ENCODE measurements at regions not wholly inside any gene's neighbourhood (a gene's known extent, or its start where the extent isn't known, plus 50 kb on each side); places are given as distances from the start of the nearest gene placed in this dataset.

- Histone ChIP-seq H3K9me3 (no peaks in the 10 kb centered on the region), H3K36me3 (ENCODE audit: insufficient read depth in 1 of 2, low read depth in 1 of 2) (no peaks in the 10 kb centered on the region), H3K27me3 (ENCODE audit: insufficient read depth in 3 of 3, low read length in 2 of 3) (no peaks in the 10 kb centered on the region), H3K4me3 (no peak overlapping the region), H3K27ac (no peak overlapping the region), H3K4me1 (no peaks in the 10 kb centered on the region)
- TF ChIP-seq CTCF (IDR thresholded peaks at IDR 0.05), result no peak
- 78 to 85% (median 83%) methylated on average over 3 of the region's 3 CpGs for WGBS, 3 donors
- DNase-seq (no peak), ATAC-seq (no peak)
- intact Hi-C loops (cut with DNase I), result no loop called here
Measured at GRCh38 chr18:73456643-73457042, 588.9 kb upstream of the NETO1 start.

- no peak for DNase-seq
- no peaks in the 10 kb centered on the region for H3K36me3 ChIP-seq (ENCODE audit: insufficient read depth in 1 of 2, low read depth in 1 of 2)
- no peaks in the 10 kb centered on the region for H3K27me3 ChIP-seq (ENCODE audit: insufficient read depth in 3 of 3, low read length in 2 of 3)
- no peak for TF ChIP-seq CTCF (IDR thresholded peaks at IDR 0.05)
- no peaks in the 10 kb centered on the region for H3K9me3 ChIP-seq
- intact Hi-C loops (cut with DNase I), result no loop called here
- no peaks in the 10 kb centered on the region for H3K4me1 ChIP-seq
- 94 to 99% (median 97%) methylated on average over 1 of the region's 1 CpG for WGBS, 3 donors
- no peak overlapping the region for H3K4me3 ChIP-seq
- H3K27ac ChIP-seq, result no peak overlapping the region
- ATAC-seq, result no peak
Measured at GRCh38 chr18:73452866-73453265, 585.1 kb upstream of the NETO1 start.

- H3K27me3 ChIP-seq (ENCODE audit: insufficient read depth in 3 of 3, low read length in 2 of 3), result no peaks in the 10 kb centered on the region
- WGBS, 3 donors, result 44 to 60% (median 53%) methylated on average over 4 of the region's 4 CpGs
- intact Hi-C loops (cut with DNase I), result no loop called here
Measured at GRCh38 chr18:73446502-73446901, 578.7 kb upstream of the NETO1 start.

GRCh38 chr18:73431620-73432019 lies 563.8 kb upstream of the NETO1 start:
- no peaks in the 10 kb centered on the region for H3K27me3 ChIP-seq (ENCODE audit: insufficient read depth in 3 of 3, low read length in 2 of 3)
- no peak for ATAC-seq
- intact Hi-C loops (cut with DNase I), result no loop called here
- DNase-seq, result no peak
- 30 to 50% (median 38%) methylated on average over 1 of the region's 1 CpG for WGBS, 3 donors
- TF ChIP-seq CTCF (IDR thresholded peaks at IDR 0.05), result no peak
- no peaks in the 10 kb centered on the region for H3K36me3 ChIP-seq (ENCODE audit: insufficient read depth in 1 of 2, low read depth in 1 of 2)
- H3K27ac ChIP-seq, result no peak overlapping the region
- H3K4me3 ChIP-seq, result no peak overlapping the region
- no peaks in the 10 kb centered on the region for H3K9me3 ChIP-seq
- H3K4me1 ChIP-seq, result no peaks in the 10 kb centered on the region

More at GRCh38 chr18:73446502-73446901, 578.7 kb upstream of the NETO1 start:
- Histone ChIP-seq H3K36me3 (ENCODE audit: insufficient read depth in 1 of 2, low read depth in 1 of 2) (no peaks in the 10 kb centered on the region), H3K4me3 (no peak overlapping the region), H3K9me3 (no peaks in the 10 kb centered on the region), H3K27ac (no peak overlapping the region), H3K4me1 (no peaks in the 10 kb centered on the region)
- no peak for ATAC-seq
- no peak for DNase-seq
- TF ChIP-seq CTCF (IDR thresholded peaks at IDR 0.05), result no peak

DNA sequence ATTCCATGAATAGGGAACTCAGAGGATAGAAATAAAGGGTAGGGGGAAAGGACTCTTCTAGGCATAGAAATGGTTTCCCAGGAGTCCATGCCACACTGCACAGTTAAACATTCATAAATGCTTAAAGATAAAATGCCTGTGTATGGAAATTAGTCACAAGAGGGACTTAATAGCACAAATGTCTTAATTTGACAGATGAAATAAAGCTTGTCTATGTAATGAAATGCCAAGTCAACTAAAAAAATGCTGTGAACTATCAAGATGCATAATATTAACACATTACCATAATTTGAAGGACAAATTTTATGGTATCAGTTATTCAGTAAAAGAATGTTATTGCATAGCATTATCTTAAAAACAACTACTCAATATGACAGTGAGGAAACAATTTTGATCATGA lies 553.2 kb upstream of the NETO1 start:
- Histone ChIP-seq H3K27me3 (ENCODE audit: insufficient read depth in 3 of 3, low read length in 2 of 3) (no peaks in the 10 kb centered on the region), H3K36me3 (ENCODE audit: insufficient read depth in 1 of 2, low read depth in 1 of 2) (no peaks in the 10 kb centered on the region), H3K4me1 (no peaks in the 10 kb centered on the region), H3K4me3 (no peak overlapping the region), H3K9me3 (no peaks in the 10 kb centered on the region), H3K27ac (no peak overlapping the region)
- intact Hi-C loops (cut with DNase I), result no loop called here
- no peak for TF ChIP-seq CTCF (IDR thresholded peaks at IDR 0.05)
- DNase-seq (no peak), ATAC-seq (no peak)
